RWPE2 (cell line): ENCODE measurements at regions not wholly inside any gene's neighbourhood (a gene's known extent, or its start where the extent isn't known, plus 50 kb on each side); places are given as distances from the start of the nearest gene placed in this dataset.

Source experiments
- ATAC-seq: fragments of 200-7000 bp; cut with Tn5 transposase; 3 replicates; pipeline ENCODE4 v1.9.1; 2021; ENCODE audit warnings: low read depth
- DNase-seq: peaks from one replicate; pipeline ENCODE4 v3.0.0-alpha.2; 2020; ENCODE audit warnings: low spot score
- H3K27ac ChIP-seq: fragments of 450-650 bp; 2 replicates; pipeline ENCODE4 v1.5.1; 2017; ENCODE audit warnings: mild to moderate bottlenecking; ENCODE audit not compliant: poor library complexity, severe bottlenecking
- H3K27me3 ChIP-seq: fragments of 250-450 bp; sonication (Bioruptor Pico); 2 replicates; pipeline ENCODE4 v1.5.1; 2021; ENCODE audit warnings: mild to moderate bottlenecking, moderate library complexity; ENCODE audit not compliant: insufficient read depth, poor library complexity, severe bottlenecking
- H3K36me3 ChIP-seq: fragments of 250-450 bp; sonication (Bioruptor Pico); 2 replicates; pipeline ENCODE4 v1.5.1; 2020; ENCODE audit warnings: low read depth, mild to moderate bottlenecking, moderate library complexity
- H3K4me1 ChIP-seq: fragments of 250-450 bp; sonication (Bioruptor Pico); 2 replicates; pipeline ENCODE4 v1.5.1; 2021; ENCODE audit warnings: mild to moderate bottlenecking, moderate library complexity; ENCODE audit not compliant: insufficient read depth, poor library complexity, severe bottlenecking
- H3K4me3 ChIP-seq: fragments of 250-450 bp; sonication (Bioruptor Pico); 2 replicates; pipeline ENCODE4 v1.5.1; 2021; ENCODE audit warnings: mild to moderate bottlenecking, moderate library complexity; ENCODE audit not compliant: severe bottlenecking
- H3K9me3 ChIP-seq: fragments of 250-450 bp; sonication (Bioruptor Pico); 2 replicates; pipeline ENCODE4 v1.5.1; 2021; ENCODE audit warnings: mild to moderate bottlenecking, moderate library complexity; ENCODE audit not compliant: severe bottlenecking
- TF ChIP-seq, protein P1 (sequence below): fragments of 450-650 bp; IDR thresholded peaks from one replicate; pipeline ENCODE4 v1.5.1; 2017; ENCODE audit warnings: mild to moderate bottlenecking, moderate library complexity; ENCODE audit not compliant: poor library complexity, severe bottlenecking

GRCh38 chr12:17975763-17976162, 114.2 kb downstream of the RERGL start:
- H3K9me3 ChIP-seq, result no peaks in the 10 kb centered on the region
- no peak overlapping the region for H3K4me3 ChIP-seq
- DNase-seq (no peak), ATAC-seq (no peak)
- no peaks in the 10 kb centered on the region for H3K4me1 ChIP-seq
- no peaks in the 10 kb centered on the region for H3K36me3 ChIP-seq
- H3K27me3 ChIP-seq, result no peaks in the 10 kb centered on the region
- no peak overlapping the region for H3K27ac ChIP-seq
- TF ChIP-seq, protein P1, sequence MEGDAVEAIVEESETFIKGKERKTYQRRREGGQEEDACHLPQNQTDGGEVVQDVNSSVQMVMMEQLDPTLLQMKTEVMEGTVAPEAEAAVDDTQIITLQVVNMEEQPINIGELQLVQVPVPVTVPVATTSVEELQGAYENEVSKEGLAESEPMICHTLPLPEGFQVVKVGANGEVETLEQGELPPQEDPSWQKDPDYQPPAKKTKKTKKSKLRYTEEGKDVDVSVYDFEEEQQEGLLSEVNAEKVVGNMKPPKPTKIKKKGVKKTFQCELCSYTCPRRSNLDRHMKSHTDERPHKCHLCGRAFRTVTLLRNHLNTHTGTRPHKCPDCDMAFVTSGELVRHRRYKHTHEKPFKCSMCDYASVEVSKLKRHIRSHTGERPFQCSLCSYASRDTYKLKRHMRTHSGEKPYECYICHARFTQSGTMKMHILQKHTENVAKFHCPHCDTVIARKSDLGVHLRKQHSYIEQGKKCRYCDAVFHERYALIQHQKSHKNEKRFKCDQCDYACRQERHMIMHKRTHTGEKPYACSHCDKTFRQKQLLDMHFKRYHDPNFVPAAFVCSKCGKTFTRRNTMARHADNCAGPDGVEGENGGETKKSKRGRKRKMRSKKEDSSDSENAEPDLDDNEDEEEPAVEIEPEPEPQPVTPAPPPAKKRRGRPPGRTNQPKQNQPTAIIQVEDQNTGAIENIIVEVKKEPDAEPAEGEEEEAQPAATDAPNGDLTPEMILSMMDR, result no peak

GRCh38 chr12:17975239-17975638, 114.8 kb downstream of the RERGL start:
- H3K4me3 ChIP-seq, result no peak overlapping the region
- no peaks in the 10 kb centered on the region for H3K36me3 ChIP-seq
- H3K27me3 ChIP-seq, result no peaks in the 10 kb centered on the region
- TF ChIP-seq, protein P1, result no peak
- no peaks in the 10 kb centered on the region for H3K4me1 ChIP-seq
- no peak overlapping the region for H3K27ac ChIP-seq
- H3K9me3 ChIP-seq, result no peaks in the 10 kb centered on the region
- no peak for DNase-seq
- no peak for ATAC-seq

DNA sequence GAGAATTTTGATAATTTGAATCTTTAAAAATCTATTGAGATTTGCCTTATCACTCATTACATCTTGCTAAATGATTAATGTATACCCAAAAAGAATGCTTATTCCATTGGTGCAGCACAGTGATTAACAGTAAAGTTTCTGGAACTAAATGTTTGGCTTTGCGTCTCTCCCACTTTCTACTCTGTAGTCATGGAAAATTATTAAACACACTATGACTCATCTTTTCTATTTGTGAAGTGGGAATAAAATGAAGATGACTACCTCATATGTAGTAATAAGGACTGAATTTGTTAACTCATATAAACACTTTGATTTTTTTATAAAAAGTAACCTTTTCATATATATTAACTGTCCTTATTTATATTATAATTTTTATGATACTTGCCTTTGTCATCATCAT, 118.1 kb downstream of the RERGL start:
- TF ChIP-seq, protein P1, result no peak
- no peaks in the 10 kb centered on the region for H3K9me3 ChIP-seq
- H3K36me3 ChIP-seq, result no peaks in the 10 kb centered on the region
- no peaks in the 10 kb centered on the region for H3K27me3 ChIP-seq
- no peak overlapping the region for H3K27ac ChIP-seq
- H3K4me3 ChIP-seq, result no peak overlapping the region
- no peak for ATAC-seq
- H3K4me1 ChIP-seq, result no peaks in the 10 kb centered on the region
- no peak for DNase-seq

GRCh38 chr12:17954788-17955187, 135.2 kb downstream of the RERGL start:
- Histone ChIP-seq H3K36me3 (no peaks in the 10 kb centered on the region), H3K4me1 (no peaks in the 10 kb centered on the region), H3K4me3 (no peak overlapping the region), H3K9me3 (no peaks in the 10 kb centered on the region), H3K27ac (no peak overlapping the region), H3K27me3 (no peaks in the 10 kb centered on the region)
- no peak for ATAC-seq
- no peak for DNase-seq
- TF ChIP-seq, protein P1, result no peak

GRCh38 chr12:17950898-17951297, 139.1 kb downstream of the RERGL start:
- Histone ChIP-seq H3K4me1 (no peaks in the 10 kb centered on the region), H3K27ac (no peak overlapping the region), H3K9me3 (no peaks in the 10 kb centered on the region), H3K36me3 (no peaks in the 10 kb centered on the region), H3K27me3 (no peaks in the 10 kb centered on the region), H3K4me3 (no peak overlapping the region)
- DNase-seq, result no peak
- TF ChIP-seq, protein P1, result no peak
- ATAC-seq, result no peak
